ENCODE measurements at regions not wholly inside any gene's neighbourhood (a gene's known extent, or its start where the extent isn't known, plus 50 kb on each side); places are given as distances from the start of the nearest gene placed in this dataset.

DNA sequence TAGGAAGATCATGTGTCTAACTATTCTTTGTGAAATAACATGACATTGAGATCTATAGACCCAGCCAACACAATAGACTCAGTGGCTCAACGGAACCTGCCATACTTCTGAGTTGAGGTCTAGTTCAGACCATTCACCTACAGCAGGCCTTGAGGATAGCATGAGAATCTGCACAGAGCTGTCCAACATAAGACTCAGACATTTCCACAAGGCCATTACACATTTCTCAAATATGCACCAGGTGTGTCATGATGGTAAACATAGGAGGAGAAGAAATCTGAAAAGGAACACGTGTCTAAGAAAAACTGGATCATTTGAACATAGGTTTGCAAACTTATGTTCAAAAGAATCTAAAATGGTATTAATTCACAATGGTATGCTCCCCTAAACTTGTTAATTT lies 421.4 kb downstream of the SLITRK6 start:
- Histone ChIP-seq H3F3A (ENCODE audit: low read depth) (no peaks in the 10 kb centered on the region), H3K9ac (ENCODE audit: low read depth, low read length, poor library complexity, severe bottlenecking) (no peak overlapping the region), H4K20me1 (ENCODE audit: insufficient read depth, low read length, poor library complexity, severe bottlenecking) (no peaks in the 10 kb centered on the region), H3K9me3 (ENCODE audit: insufficient read depth, low read depth, low read length) (no peaks in the 10 kb centered on the region), H3K36me3 (ENCODE audit: insufficient read depth, low read length) (no peaks in the 10 kb centered on the region), H3K9me2 (replicated peaks; ENCODE audit: low read depth, low read length) (no peaks in the 10 kb centered on the region), H3K4me1 (ENCODE audit: insufficient read depth, low read length, poor library complexity, severe bottlenecking) (peaks cover 5% of the 10 kb centered on the region), H3K27me3 (ENCODE audit: insufficient read depth, low read length, poor library complexity, severe bottlenecking) (no peaks in the 10 kb centered on the region), H2AFZ (ENCODE audit: low read length) (no peak overlapping the region), H3K4me3 (ENCODE audit: low read length, poor library complexity, severe bottlenecking) (no peak overlapping the region), H3K4me2 (ENCODE audit: low read depth, low read length, poor library complexity, severe bottlenecking) (no peak overlapping the region), H3K79me2 (ENCODE audit: insufficient read depth, low read length) (no peaks in the 10 kb centered on the region)
- no peak for TF ChIP-seq CTCF (conservative IDR thresholded peaks at IDR 0.05; ENCODE audit: low read length)
- TF ChIP-seq EZH2phosphoT487 (IDR thresholded peaks at IDR 0.05; ENCODE audit: borderline replicate concordance), result no peak

DNA sequence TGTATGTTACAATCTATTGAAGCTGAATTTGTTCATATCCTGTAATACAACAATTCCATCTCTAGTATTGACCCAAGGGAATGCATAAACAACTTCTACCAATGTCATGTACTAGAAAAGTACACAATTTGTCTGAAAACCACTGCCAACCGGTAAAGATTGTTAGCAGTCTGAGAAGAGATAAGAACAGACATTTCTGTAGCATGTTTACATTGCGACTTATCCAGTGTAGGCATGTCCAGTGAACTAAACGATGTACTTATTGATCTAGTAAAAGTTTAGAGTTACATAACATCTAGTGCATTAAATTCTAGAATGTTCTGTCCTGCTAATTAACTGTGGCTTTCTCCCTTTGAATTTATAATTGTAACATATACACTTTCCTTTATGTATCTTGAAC lies 425.9 kb downstream of the SLITRK6 start:
- TF ChIP-seq EZH2phosphoT487 (IDR thresholded peaks at IDR 0.05; ENCODE audit: borderline replicate concordance) (no peak), CTCF (conservative IDR thresholded peaks at IDR 0.05; ENCODE audit: low read length) (no peak)
- Histone ChIP-seq H3F3A (ENCODE audit: low read depth) (no peaks in the 10 kb centered on the region), H3K9me2 (replicated peaks; ENCODE audit: low read depth, low read length) (no peaks in the 10 kb centered on the region), H3K4me2 (ENCODE audit: low read depth, low read length, poor library complexity, severe bottlenecking) (no peak overlapping the region), H3K4me1 (ENCODE audit: insufficient read depth, low read length, poor library complexity, severe bottlenecking) (peaks cover 8% of the 10 kb centered on the region), H4K20me1 (ENCODE audit: insufficient read depth, low read length, poor library complexity, severe bottlenecking) (no peaks in the 10 kb centered on the region), H3K9me3 (ENCODE audit: insufficient read depth, low read depth, low read length) (no peaks in the 10 kb centered on the region), H3K36me3 (ENCODE audit: insufficient read depth, low read length) (no peaks in the 10 kb centered on the region), H2AFZ (ENCODE audit: low read length) (no peak overlapping the region), H3K4me3 (ENCODE audit: low read length, poor library complexity, severe bottlenecking) (no peak overlapping the region), H3K79me2 (ENCODE audit: insufficient read depth, low read length) (no peaks in the 10 kb centered on the region), H3K27me3 (ENCODE audit: insufficient read depth, low read length, poor library complexity, severe bottlenecking) (no peaks in the 10 kb centered on the region), H3K9ac (ENCODE audit: low read depth, low read length, poor library complexity, severe bottlenecking) (no peak overlapping the region)

GRCh38 chr13:85371254-85371653 lies 428.0 kb downstream of the SLITRK6 start:
- no peak overlapping the region for H3K9ac ChIP-seq (ENCODE audit: low read depth, low read length, poor library complexity, severe bottlenecking)
- no peaks in the 10 kb centered on the region for H4K20me1 ChIP-seq (ENCODE audit: insufficient read depth, low read length, poor library complexity, severe bottlenecking)
- no peaks in the 10 kb centered on the region for H3F3A ChIP-seq (ENCODE audit: low read depth)
- H3K27me3 ChIP-seq (ENCODE audit: insufficient read depth, low read length, poor library complexity, severe bottlenecking), result no peaks in the 10 kb centered on the region
- H3K9me2 ChIP-seq (replicated peaks; ENCODE audit: low read depth, low read length), result no peaks in the 10 kb centered on the region
- no peaks in the 10 kb centered on the region for H3K36me3 ChIP-seq (ENCODE audit: insufficient read depth, low read length)
- TF ChIP-seq EZH2phosphoT487 (IDR thresholded peaks at IDR 0.05; ENCODE audit: borderline replicate concordance) (no peak), CTCF (conservative IDR thresholded peaks at IDR 0.05; ENCODE audit: low read length) (no peak)
- H3K4me3 ChIP-seq (ENCODE audit: low read length, poor library complexity, severe bottlenecking), result no peak overlapping the region
- peaks cover 25% of the 10 kb centered on the region for H3K4me1 ChIP-seq (ENCODE audit: insufficient read depth, low read length, poor library complexity, severe bottlenecking)
- no peak overlapping the region for H2AFZ ChIP-seq (ENCODE audit: low read length)
- H3K9me3 ChIP-seq (ENCODE audit: insufficient read depth, low read depth, low read length), result no peaks in the 10 kb centered on the region
- no peaks in the 10 kb centered on the region for H3K79me2 ChIP-seq (ENCODE audit: insufficient read depth, low read length)
- no peak overlapping the region for H3K4me2 ChIP-seq (ENCODE audit: low read depth, low read length, poor library complexity, severe bottlenecking)
